MM.1S (cell line): ENCODE measurements at regions not wholly inside any gene's neighbourhood (a gene's known extent, or its start where the extent isn't known, plus 50 kb on each side); places are given as distances from the start of the nearest gene placed in this dataset.

ENCODE experiments used
- DNase-seq: peaks from one replicate; pipeline ENCODE4 v3.0.0-alpha.2; 2015
- H2AFZ ChIP-seq: fragments of 300-600 bp; sonication (generic); 2 replicates; pipeline ENCODE4 v1.6.0; 2016; ENCODE audit warnings: antibody characterized with exemption, low read length
- H3F3A ChIP-seq: fragments of 300-600 bp; sonication (generic); 2 replicates; pipeline ENCODE4 v1.6.1; 2016; ENCODE audit warnings: mild to moderate bottlenecking, antibody characterized with exemption, low read length, moderate library complexity, mixed read lengths; ENCODE audit not compliant: insufficient read depth
- H3K27ac ChIP-seq: fragments of 300-600 bp; sonication (generic); 2 replicates; pipeline ENCODE4 v1.5.1; 2016; ENCODE audit warnings: mild to moderate bottlenecking, low read length
- H3K27me3 ChIP-seq: fragments of 300-600 bp; sonication (generic); replicated peaks from 2 replicates; pipeline ENCODE4 v1.6.0; 2016; ENCODE audit warnings: low read length; ENCODE audit not compliant: insufficient read depth
- H3K36me3 ChIP-seq: fragments of 300-600 bp; sonication (generic); replicated peaks from 2 replicates; pipeline ENCODE4 v1.6.1; 2016; ENCODE audit warnings: mild to moderate bottlenecking, low read length, mixed read lengths; ENCODE audit not compliant: insufficient read depth
- H3K4me1 ChIP-seq: fragments of 300-600 bp; sonication (generic); 2 replicates; pipeline ENCODE4 v1.6.1; 2016; ENCODE audit warnings: low read length, mixed read lengths
- H3K4me2 ChIP-seq: fragments of 300-600 bp; sonication (generic); 2 replicates; pipeline ENCODE4 v1.6.0; 2016; ENCODE audit warnings: low read depth, low read length
- H3K4me3 ChIP-seq: fragments of 300-600 bp; sonication (generic); 2 replicates; pipeline ENCODE4 v1.5.1; 2016; ENCODE audit warnings: low read length, mixed read lengths
- H3K79me2 ChIP-seq: fragments of 300-600 bp; sonication (generic); 2 replicates; pipeline ENCODE4 v1.6.1; 2016; ENCODE audit warnings: mixed run types, low read length, mixed read lengths
- H3K9ac ChIP-seq: fragments of 300-600 bp; sonication (generic); 2 replicates; pipeline ENCODE4 v1.6.1; 2016; ENCODE audit warnings: low read length, mixed read lengths
- H3K9me2 ChIP-seq: fragments of 300-600 bp; sonication (generic); replicated peaks from 2 replicates; pipeline ENCODE4 v1.6.1; 2016; ENCODE audit warnings: mild to moderate bottlenecking, low read length, mixed read lengths; ENCODE audit not compliant: insufficient read depth
- H3K9me3 ChIP-seq: fragments of 300-600 bp; sonication (generic); replicated peaks from 2 replicates; pipeline ENCODE4 v1.6.1; 2016; ENCODE audit warnings: mild to moderate bottlenecking, low read length, mixed read lengths; ENCODE audit not compliant: insufficient read depth
- H4K20me1 ChIP-seq: fragments of 300-600 bp; sonication (generic); 2 replicates; pipeline ENCODE4 v1.6.1; 2016; ENCODE audit warnings: mild to moderate bottlenecking, low read length, moderate library complexity, mixed read lengths; ENCODE audit not compliant: insufficient read depth
- CTCF ChIP-seq: fragments of 300-600 bp; sonication (generic); IDR thresholded peaks from 2 replicates; pipeline ENCODE4 v1.5.1; 2016; ENCODE audit warnings: antibody characterized with exemption, low read length, mixed read lengths
- EZH2 ChIP-seq: fragments of 300-600 bp; sonication (generic); optimal IDR thresholded peaks from 2 replicates; pipeline ENCODE3; 2017; ENCODE audit warnings: low read depth, mild to moderate bottlenecking, antibody characterized with exemption, low read length, mixed read lengths
- EZH2phosphoT487 ChIP-seq: fragments of 300-600 bp; sonication (generic); IDR thresholded peaks from 2 replicates; pipeline ENCODE4 v1.6.1; 2018; ENCODE audit warnings: antibody characterized with exemption, low read length

- no peak overlapping the region for H2AFZ ChIP-seq
- no peaks in the 10 kb centered on the region for H3F3A ChIP-seq
- no peaks in the 10 kb centered on the region for H4K20me1 ChIP-seq
- H3K9me3 ChIP-seq, result no peaks in the 10 kb centered on the region
- no peak overlapping the region for H3K4me3 ChIP-seq
- no peaks in the 10 kb centered on the region for H3K9me2 ChIP-seq
- no peak overlapping the region for H3K27ac ChIP-seq
- H3K36me3 ChIP-seq, result no peaks in the 10 kb centered on the region
- no peaks in the 10 kb centered on the region for H3K79me2 ChIP-seq
- H3K9ac ChIP-seq, result no peak overlapping the region
- DNase-seq, result no peak
- no peak for TF ChIP-seq CTCF
- no peak for TF ChIP-seq EZH2phosphoT487
- no peak for TF ChIP-seq EZH2
- H3K4me1 ChIP-seq, result no peaks in the 10 kb centered on the region
- H3K4me2 ChIP-seq, result no peak overlapping the region
- H3K27me3 ChIP-seq, result no peaks in the 10 kb centered on the region
These were observed 199.5 kb upstream of the DYNLRB2 start for GRCh38 chr16:80341263-80341662.

GRCh38 chr16:80337786-80338185, 203.0 kb upstream of the DYNLRB2 start:
- no peaks in the 10 kb centered on the region for H3K4me1 ChIP-seq
- H3F3A ChIP-seq, result no peaks in the 10 kb centered on the region
- no peak for DNase-seq
- H3K27ac ChIP-seq, result no peak overlapping the region
- TF ChIP-seq EZH2phosphoT487 (no peak), EZH2 (no peak), CTCF (no peak)
- H3K4me2 ChIP-seq, result no peak overlapping the region
- no peak overlapping the region for H3K4me3 ChIP-seq
- no peaks in the 10 kb centered on the region for H3K36me3 ChIP-seq
- no peaks in the 10 kb centered on the region for H3K9me3 ChIP-seq
- no peak overlapping the region for H3K9ac ChIP-seq
- no peaks in the 10 kb centered on the region for H3K27me3 ChIP-seq
- H2AFZ ChIP-seq, result no peak overlapping the region
- H4K20me1 ChIP-seq, result no peaks in the 10 kb centered on the region
- H3K79me2 ChIP-seq, result no peaks in the 10 kb centered on the region
- no peaks in the 10 kb centered on the region for H3K9me2 ChIP-seq

- Histone ChIP-seq H3F3A (no peaks in the 10 kb centered on the region), H3K4me1 (no peaks in the 10 kb centered on the region), H3K9ac (no peak overlapping the region), H3K9me2 (no peaks in the 10 kb centered on the region), H3K36me3 (no peaks in the 10 kb centered on the region), H4K20me1 (no peaks in the 10 kb centered on the region), H3K27me3 (no peaks in the 10 kb centered on the region), H3K9me3 (no peaks in the 10 kb centered on the region), H3K4me3 (no peak overlapping the region), H3K4me2 (no peak overlapping the region), H2AFZ (no peak overlapping the region), H3K79me2 (no peaks in the 10 kb centered on the region), H3K27ac (no peak overlapping the region)
- no peak for DNase-seq
- TF ChIP-seq EZH2phosphoT487 (no peak), CTCF (no peak)
These were observed 210.0 kb upstream of the DYNLRB2 start for GRCh38 chr16:80330803-80331202.
